PC-3 (cell line): ENCODE measurements at regions not wholly inside any gene's neighbourhood (a gene's known extent, or its start where the extent isn't known, plus 50 kb on each side); places are given as distances from the start of the nearest gene placed in this dataset.

Source experiments
- ATAC-seq: fragments of 200-7000 bp; cut with Tn5 transposase; 2 replicates; pipeline ENCODE4 v1.9.1; 2020; ENCODE audit warnings: mild to moderate bottlenecking, moderate library complexity
- BruUV-seq: library from RNA; stranded (reverse); fragments of 400-500 nt; replicated peaks from 2 replicates; lab custom pipeline; 2021; lab: Mats Ljungman, UMichigan
- CTCF ChIA-PET: fragments of 300-600 bp; sonication (Branson Sonifier 250); formaldehyde crosslinking; loops from one replicate; lab custom pipeline; 2022; ENCODE audit warnings: antibody characterized with exemption; lab: Charles Lee
- POLR2A ChIA-PET: fragments of 300-600 bp; sonication (Branson Sonifier 250); formaldehyde crosslinking; loops from one replicate; lab custom pipeline; 2022; ENCODE audit warnings: antibody characterized with exemption; ENCODE audit not compliant: unreplicated experiment; lab: Charles Lee
- DNase-seq: peaks from one replicate; pipeline ENCODE4 v3.0.0-alpha.2; 2015
- H2AFZ ChIP-seq: fragments of 300-600 bp; sonication (generic); 2 replicates; pipeline ENCODE4 v1.6.0; 2016; ENCODE audit warnings: antibody characterized with exemption, low read length
- H3F3A ChIP-seq: fragments of 300-600 bp; sonication (generic); one replicate; pipeline ENCODE4 v1.6.0; 2017; ENCODE audit warnings: antibody characterized with exemption, low read length, control low read depth, mild to moderate bottlenecking; ENCODE audit not compliant: unreplicated experiment
- H3K27ac ChIP-seq: fragments of 300-600 bp; sonication (generic); 2 replicates; pipeline ENCODE4 v1.5.1; 2016; ENCODE audit warnings: mild to moderate bottlenecking, low read length
- H3K27me3 ChIP-seq: fragments of 300-600 bp; sonication (generic); 2 replicates; pipeline ENCODE4 v1.6.1; 2016; ENCODE audit warnings: low read length, mixed read lengths
- H3K36me3 ChIP-seq: fragments of 300-600 bp; sonication (generic); 2 replicates; pipeline ENCODE4 v1.6.1; 2016; ENCODE audit warnings: low read depth, mixed run types, low read length, mixed read lengths
- H3K4me1 ChIP-seq: fragments of 300-600 bp; sonication (generic); 2 replicates; pipeline ENCODE4 v1.5.1; 2016; ENCODE audit warnings: low read length; ENCODE audit not compliant: insufficient read depth
- H3K4me2 ChIP-seq: fragments of 300-600 bp; sonication (generic); 2 replicates; pipeline ENCODE4 v1.6.0; 2016; ENCODE audit warnings: low read length
- H3K4me3 ChIP-seq: fragments of 300-600 bp; sonication (generic); 2 replicates; pipeline ENCODE4 v1.5.1; 2016; ENCODE audit warnings: mild to moderate bottlenecking, low read length, mixed read lengths
- H3K79me2 ChIP-seq: fragments of 300-600 bp; sonication (generic); 2 replicates; pipeline ENCODE4 v1.6.1; 2017; ENCODE audit warnings: low read length, mixed read lengths
- H3K9ac ChIP-seq: fragments of 300-600 bp; sonication (generic); 2 replicates; pipeline ENCODE4 v1.6.0; 2016; ENCODE audit warnings: mild to moderate bottlenecking, low read length
- H3K9me2 ChIP-seq: fragments of 300-600 bp; sonication (generic); replicated peaks from 2 replicates; pipeline ENCODE4 v1.6.1; 2016; ENCODE audit warnings: mixed run types, low read length, mixed read lengths
- H3K9me3 ChIP-seq: fragments of 300-600 bp; sonication (generic); 2 replicates; pipeline ENCODE4 v1.6.1; 2016; ENCODE audit warnings: low read length, mixed read lengths
- H4K20me1 ChIP-seq: fragments of 300-600 bp; sonication (generic); 2 replicates; pipeline ENCODE4 v1.6.1; 2016; ENCODE audit warnings: low read length, mixed read lengths
- CTCF ChIP-seq: fragments of 300-600 bp; sonication (generic); conservative IDR thresholded peaks from 2 replicates; pipeline ENCODE4 v1.5.1; 2017; ENCODE audit warnings: antibody characterized with exemption, low read depth, mild to moderate bottlenecking, low read length
- EZH2 ChIP-seq: fragments of 300-600 bp; sonication (generic); IDR thresholded peaks from one replicate; pipeline ENCODE4 v1.6.1; 2017; ENCODE audit warnings: antibody characterized with exemption, mild to moderate bottlenecking, low read length; ENCODE audit not compliant: unreplicated experiment
- EZH2phosphoT487 ChIP-seq: fragments of 300-600 bp; sonication (generic); IDR thresholded peaks from 2 replicates; pipeline ENCODE4 v1.6.1; 2018; ENCODE audit warnings: mild to moderate bottlenecking, antibody characterized with exemption, low read length, borderline replicate concordance
- intact Hi-C: fragments of 100-400 bp; cut with micrococcal nuclease; formaldehyde crosslinking; loops from 2 replicates; pipeline ENCODE4 v1.9.0; 2023

- H2AFZ ChIP-seq, result no peak overlapping the region
- ChIA-PET POLR2A (no interaction called here), CTCF (no interaction called here)
- intact Hi-C loops, result loop anchor here (10.0 kb wide), 1 partner anchor 56 kb away; no protein-coding TSS in a partner anchor
- no peaks in the 10 kb centered on the region for H3K9me3 ChIP-seq
- H3K4me1 ChIP-seq, result no peaks in the 10 kb centered on the region
- H3K27me3 ChIP-seq, result no peaks in the 10 kb centered on the region
- ATAC-seq, result no peak
- H3F3A ChIP-seq, result no peaks in the 10 kb centered on the region
- H3K4me2 ChIP-seq, result no peak overlapping the region
- no peaks in the 10 kb centered on the region for H4K20me1 ChIP-seq
- no peaks in the 10 kb centered on the region for H3K9me2 ChIP-seq
- no TSS peak for BruUV-seq
- no peak overlapping the region for H3K9ac ChIP-seq
- no peaks in the 10 kb centered on the region for H3K79me2 ChIP-seq
- no peak overlapping the region for H3K27ac ChIP-seq
- no peak for DNase-seq
- TF ChIP-seq EZH2phosphoT487, result no peak
- TF ChIP-seq EZH2, result no peak
- TF ChIP-seq CTCF, result no peak
- no peak overlapping the region for H3K4me3 ChIP-seq
- no peaks in the 10 kb centered on the region for H3K36me3 ChIP-seq
Measured at GRCh38 chr3:78519281-78519680, 1248.5 kb downstream of the ROBO1 start.

GRCh38 chr3:78529601-78530000 is 1238.2 kb downstream of the ROBO1 start:
- Histone ChIP-seq H3F3A (no peaks in the 10 kb centered on the region), H3K4me1 (no peaks in the 10 kb centered on the region), H3K27ac (no peak overlapping the region), H3K9me3 (peaks cover 12% of the 10 kb centered on the region; the same call in 1 of the 2 replicates), H3K9ac (no peak overlapping the region), H3K36me3 (no peaks in the 10 kb centered on the region), H2AFZ (no peak overlapping the region), H3K4me2 (no peak overlapping the region), H3K27me3 (no peaks in the 10 kb centered on the region), H3K4me3 (no peak overlapping the region), H4K20me1 (no peaks in the 10 kb centered on the region), H3K9me2 (0 out of 2 replicates have a peak, but pooled peaks cover 3% of the 10 kb centered on the region), H3K79me2 (no peaks in the 10 kb centered on the region)
- CTCF ChIA-PET, result no interaction called here
- ATAC-seq (no peak), DNase-seq (peak; percentile 18)
- TF ChIP-seq EZH2phosphoT487, result no peak
- TF ChIP-seq CTCF, result no peak
- TF ChIP-seq EZH2, result no peak
- POLR2A ChIA-PET, result no interaction called here
- no TSS peak for BruUV-seq
- intact Hi-C loops, result no loop called here

- Histone ChIP-seq H3F3A (no peaks in the 10 kb centered on the region), H3K9me3 (no peaks in the 10 kb centered on the region), H3K9me2 (no peaks in the 10 kb centered on the region), H3K36me3 (no peaks in the 10 kb centered on the region), H3K4me2 (no peak overlapping the region), H4K20me1 (no peaks in the 10 kb centered on the region), H3K9ac (no peak overlapping the region), H3K79me2 (no peaks in the 10 kb centered on the region), H3K27me3 (no peaks in the 10 kb centered on the region), H3K4me1 (no peaks in the 10 kb centered on the region), H2AFZ (no peak overlapping the region), H3K27ac (no peak overlapping the region), H3K4me3 (no peak overlapping the region)
- DNase-seq (no peak), ATAC-seq (0 out of 2 replicates have a peak, but pooled peaks have one; percentile 20)
- intact Hi-C loops, result no loop called here
- no peak for TF ChIP-seq CTCF
- no peak for TF ChIP-seq EZH2
- TF ChIP-seq EZH2phosphoT487, result no peak
- no TSS peak for BruUV-seq
- ChIA-PET POLR2A (no interaction called here), CTCF (no interaction called here)
Measured at GRCh38 chr3:78540485-78540884, 1227.3 kb downstream of the ROBO1 start.
